Uterus (tissue), 3 donors: ENCODE measurements at regions not wholly inside any gene's neighbourhood (a gene's known extent, or its start where the extent isn't known, plus 50 kb on each side); places are given as distances from the start of the nearest gene placed in this dataset.

Experiments used
- DNase-seq, 2 donors: peaks; one replicate each; pipeline ENCODE4 v3.0.0-alpha.2; 2019 to 2020
- H3K27ac ChIP-seq, 2 donors: fragments of 200-600 bp; sonication (generic); 1 replicate in 1 of 2; 2 replicates in 1 of 2; pipeline ENCODE4 v1.5.1; 2016 to 2018
- H3K27me3 ChIP-seq, 2 donors: fragments of 200-600 bp; sonication (generic); one replicate each; pipeline ENCODE4 v1.5.1; 2018 to 2019; ENCODE audit warnings: control low read depth in 1 of 2
- H3K36me3 ChIP-seq, 2 donors: fragments of 200-600 bp; sonication (generic); one replicate each; pipeline ENCODE4 v1.5.1; 2019; ENCODE audit warnings: control low read depth in 1 of 2
- H3K4me1 ChIP-seq, 2 donors: fragments of 200-600 bp; sonication (generic); one replicate each; pipeline ENCODE4 v1.5.1; 2018 to 2019; ENCODE audit warnings: control low read depth in 1 of 2
- H3K4me3 ChIP-seq, 2 donors: fragments of 200-600 bp; sonication (generic); 1 replicate in 1 of 2; 2 replicates in 1 of 2; pipeline ENCODE4 v1.5.1; 2018 to 2019; ENCODE audit warnings: mild to moderate bottlenecking in 1 of 2
- H3K9me3 ChIP-seq, 2 donors: fragments of 200-600 bp; sonication (generic); one replicate each; pipeline ENCODE4 v1.5.1; 2019; ENCODE audit warnings: control low read depth in 1 of 2
- CTCF ChIP-seq, 4 experiments: fragments of 200-600 bp in 2 of 4; fragments of 450-650 bp in 2 of 4; sonication (generic) in 2 of 4; IDR thresholded peaks; one replicate each; pipeline ENCODE4 v1.5.1; 2016 to 2019; ENCODE audit warnings: antibody characterized with exemption in 4 of 4, mild to moderate bottlenecking in 2 of 4, moderate library complexity in 1 of 4
- POLR2A ChIP-seq, 2 donors: fragments of 450-650 bp; IDR thresholded peaks; one replicate each; pipeline ENCODE4 v1.6.1; 2016; ENCODE audit warnings: antibody characterized with exemption in 2 of 2, mild to moderate bottlenecking in 1 of 2, moderate library complexity in 1 of 2
- intact Hi-C: fragments of 100-400 bp; cut with DNase I; formaldehyde crosslinking; loops from one replicate; pipeline ENCODE4 v1.15.1; 2023; ENCODE audit warnings: low total_unique reads
- donor health status: DM: yes; HTN: yes; CAD: no.

- Histone ChIP-seq H3K4me1 (no peaks in the 10 kb centered on the region), H3K36me3 (no peaks in the 10 kb centered on the region), H3K9me3 (no peaks in the 10 kb centered on the region), H3K27me3 (no peaks in the 10 kb centered on the region), H3K27ac (no peak overlapping the region), H3K4me3 (no peak overlapping the region)
- TF ChIP-seq CTCF (IDR thresholded peaks at IDR 0.05) = no peak
- TF ChIP-seq POLR2A (IDR thresholded peaks at IDR 0.05) = no peak
- no peak for DNase-seq
- intact Hi-C loops = no loop called here
Observed at GRCh38 chr4:129806986-129807385, 711.0 kb downstream of the C4orf33 start.

GRCh38 chr4:129808242-129808641 is 712.3 kb downstream of the C4orf33 start:
- intact Hi-C loops = no loop called here
- H3K36me3 ChIP-seq = no peaks in the 10 kb centered on the region
- no peak for DNase-seq
- no peaks in the 10 kb centered on the region for H3K27me3 ChIP-seq
- H3K4me3 ChIP-seq = no peak overlapping the region
- H3K27ac ChIP-seq = no peak overlapping the region
- H3K4me1 ChIP-seq = no peaks in the 10 kb centered on the region
- H3K9me3 ChIP-seq = no peaks in the 10 kb centered on the region
- TF ChIP-seq POLR2A (IDR thresholded peaks at IDR 0.05) (no peak), CTCF (IDR thresholded peaks at IDR 0.05) (no peak)

- Histone ChIP-seq H3K36me3 (no peaks in the 10 kb centered on the region), H3K4me3 (no peak overlapping the region), H3K27me3 (no peaks in the 10 kb centered on the region), H3K27ac (no peak overlapping the region), H3K9me3 (no peaks in the 10 kb centered on the region), H3K4me1 (no peaks in the 10 kb centered on the region)
- TF ChIP-seq CTCF (IDR thresholded peaks at IDR 0.05) = no peak
- no peak for TF ChIP-seq POLR2A (IDR thresholded peaks at IDR 0.05)
- DNase-seq = no peak
- intact Hi-C loops = no loop called here
Observed at GRCh38 chr4:129821073-129821472, 725.1 kb downstream of the C4orf33 start.

- Histone ChIP-seq H3K4me1 (no peaks in the 10 kb centered on the region), H3K4me3 (no peak overlapping the region), H3K36me3 (no peaks in the 10 kb centered on the region), H3K27me3 (no peaks in the 10 kb centered on the region), H3K9me3 (no peaks in the 10 kb centered on the region), H3K27ac (no peak overlapping the region)
- DNase-seq = no peak
- TF ChIP-seq POLR2A (IDR thresholded peaks at IDR 0.05) (no peak), CTCF (IDR thresholded peaks at IDR 0.05) (no peak)
- intact Hi-C loops = no loop called here
Observed at GRCh38 chr4:129821963-129822362, 726.0 kb downstream of the C4orf33 start.

- Histone ChIP-seq H3K27me3 (no peaks in the 10 kb centered on the region), H3K36me3 (no peaks in the 10 kb centered on the region), H3K4me1 (no peaks in the 10 kb centered on the region), H3K9me3 (no peaks in the 10 kb centered on the region), H3K27ac (no peak overlapping the region), H3K4me3 (no peak overlapping the region)
- intact Hi-C loops = no loop called here
- TF ChIP-seq CTCF (IDR thresholded peaks at IDR 0.05) (no peak), POLR2A (IDR thresholded peaks at IDR 0.05) (no peak)
- DNase-seq = no peak
Observed at GRCh38 chr4:129822701-129823100, 726.7 kb downstream of the C4orf33 start.
